ENCODE measurements at regions not wholly inside any gene's neighbourhood (a gene's known extent, or its start where the extent isn't known, plus 50 kb on each side); places are given as distances from the start of the nearest gene placed in this dataset.
"Not testable (repeated sequence)": the region's sequence is repeated elsewhere in the genome, so short reads cannot be mapped to it uniquely, and the experiment has no call there.

GRCh38 chr10:23884670-23885069 lies 324.3 kb upstream of the KIAA1217 start:
- no peak for DNase-seq

- DNase-seq = no peak
These were observed 323.1 kb upstream of the KIAA1217 start for GRCh38 chr10:23885853-23886252.

- no peak for DNase-seq
These were observed 322.6 kb upstream of the KIAA1217 start for GRCh38 chr10:23886355-23886754.

GRCh38 chr10:23891301-23891700 lies 317.6 kb upstream of the KIAA1217 start:
- no peak for DNase-seq

- DNase-seq = no peak
These were observed 316.6 kb upstream of the KIAA1217 start for GRCh38 chr10:23892296-23892695.

GRCh38 chr10:23897267-23897666 lies 311.7 kb upstream of the KIAA1217 start:
- no peak for DNase-seq

- DNase-seq = no peak
These were observed 311.1 kb upstream of the KIAA1217 start for GRCh38 chr10:23897861-23898260.

- DNase-seq = no peak
These were observed 309.8 kb upstream of the KIAA1217 start for GRCh38 chr10:23899166-23899565.

- DNase-seq = no peak
These were observed 298.6 kb upstream of the KIAA1217 start for GRCh38 chr10:23910291-23910690.

GRCh38 chr10:23912884-23913404 lies 296.0 kb upstream of the KIAA1217 start:
- DNase-seq = no peak

GRCh38 chr10:23914641-23915040 lies 294.3 kb upstream of the KIAA1217 start:
- no peak for DNase-seq

- DNase-seq = no peak
These were observed 291.6 kb upstream of the KIAA1217 start for GRCh38 chr10:23917251-23917840.

- DNase-seq = no peak
These were observed 290.7 kb upstream of the KIAA1217 start for GRCh38 chr10:23918090-23918723.

GRCh38 chr10:23918839-23919238 lies 290.1 kb upstream of the KIAA1217 start:
- DNase-seq = no peak

GRCh38 chr10:23927576-23928325 lies 281.2 kb upstream of the KIAA1217 start:
- DNase-seq = no peak

- DNase-seq = not testable (repeated sequence)
These were observed 274.9 kb upstream of the KIAA1217 start for GRCh38 chr10:23934023-23934422.

- no peak for DNase-seq
These were observed 263.1 kb upstream of the KIAA1217 start for GRCh38 chr10:23945845-23946244.

- no peak for DNase-seq
These were observed 257.1 kb upstream of the KIAA1217 start for GRCh38 chr10:23951841-23952240.

- DNase-seq = no peak
These were observed 253.3 kb upstream of the KIAA1217 start for GRCh38 chr10:23955456-23956225.

- no peak for DNase-seq
These were observed 243.8 kb upstream of the KIAA1217 start for GRCh38 chr10:23965123-23965522.

- DNase-seq = no peak
These were observed 243.1 kb upstream of the KIAA1217 start for GRCh38 chr10:23965880-23966279.

GRCh38 chr10:23966504-23967051 lies 242.4 kb upstream of the KIAA1217 start:
- no peak for DNase-seq

GRCh38 chr10:23968301-23968700 lies 240.6 kb upstream of the KIAA1217 start:
- DNase-seq = no peak
